Keratinocyte (primary cell): ENCODE measurements at regions not wholly inside any gene's neighbourhood (a gene's known extent, or its start where the extent isn't known, plus 50 kb on each side); places are given as distances from the start of the nearest gene placed in this dataset.

Source experiments
- DNase-seq: peaks from one replicate; pipeline ENCODE4 v3.0.0-alpha.2; 2011; ENCODE audit warnings: low read depth, missing footprints, low spot score
- FAIRE-seq: peaks from 2 replicates; lab custom pipeline; 2011; peaks lifted over from hg19 to GRCh38; lab: Jason Lieb, UNC
- H2AFZ ChIP-seq: 2 replicates; pipeline ENCODE4 v1.6.0; 2012; ENCODE audit warnings: low read length, control low read depth, inconsistent platforms; ENCODE audit not compliant: control insufficient read depth
- H3K27ac ChIP-seq: 2 replicates; pipeline ENCODE4 v1.5.1; 2011; ENCODE audit warnings: low read length; ENCODE audit not compliant: control insufficient read depth, insufficient read depth
- H3K27me3 ChIP-seq: 3 replicates; pipeline ENCODE4 v1.6.0; 2011; ENCODE audit warnings: low read length; ENCODE audit not compliant: control insufficient read depth, insufficient read depth; ENCODE audit errors: extremely low read depth
- H3K36me3 ChIP-seq, 2 experiments: 2 replicates in 1 of 2; 3 replicates in 1 of 2; pipeline ENCODE4 v1.5.1; 2011; ENCODE audit warnings: low read length in 2 of 2, mild to moderate bottlenecking in 1 of 2; ENCODE audit not compliant: control insufficient read depth in 2 of 2, insufficient read depth in 2 of 2; ENCODE audit errors: extremely low read depth in 1 of 2
- H3K4me1 ChIP-seq: 3 replicates; pipeline ENCODE4 v1.5.1; 2011; ENCODE audit warnings: low read length; ENCODE audit not compliant: control insufficient read depth, insufficient read depth; ENCODE audit errors: extremely low read depth
- H3K4me2 ChIP-seq: 3 replicates; pipeline ENCODE4 v1.6.0; 2011; ENCODE audit warnings: low read depth, low read length; ENCODE audit not compliant: control insufficient read depth, insufficient read depth; ENCODE audit errors: extremely low read depth
- H3K4me3 ChIP-seq, 3 experiments: fragments of 200-600 bp in 1 of 3; sonication (generic) in 1 of 3; 2 replicates in 2 of 3; 3 replicates in 1 of 3; pipeline ENCODE4 v1.5.1; 2011 to 2016; ENCODE audit warnings: low read length in 3 of 3, mild to moderate bottlenecking in 3 of 3, control low read depth in 2 of 3, inconsistent platforms in 1 of 3, low read depth in 1 of 3, mixed read lengths in 1 of 3, mixed run types in 1 of 3, moderate library complexity in 1 of 3; ENCODE audit not compliant: control insufficient read depth in 2 of 3, insufficient read depth in 2 of 3; ENCODE audit errors: extremely low read depth in 1 of 3
- H3K79me2 ChIP-seq: 2 replicates; pipeline ENCODE4 v1.6.0; 2012; ENCODE audit warnings: low read length; ENCODE audit not compliant: control insufficient read depth, insufficient read depth
- H3K9ac ChIP-seq: 3 replicates; pipeline ENCODE4 v1.6.0; 2011; ENCODE audit warnings: low read length; ENCODE audit not compliant: control insufficient read depth, insufficient read depth; ENCODE audit errors: extremely low read depth
- H3K9me1 ChIP-seq: 3 replicates; pipeline ENCODE4 v1.6.0; 2011; ENCODE audit warnings: low read length; ENCODE audit not compliant: control insufficient read depth, insufficient read depth; ENCODE audit errors: extremely low read depth
- H3K9me3 ChIP-seq: 2 replicates; pipeline ENCODE4 v1.5.1; 2012; ENCODE audit warnings: low read depth, low read length; ENCODE audit not compliant: control insufficient read depth
- H4K20me1 ChIP-seq: 3 replicates; pipeline ENCODE4 v1.6.0; 2011; ENCODE audit warnings: low read length; ENCODE audit not compliant: control insufficient read depth, insufficient read depth; ENCODE audit errors: extremely low read depth
- EZH2 ChIP-seq: IDR thresholded peaks from one replicate; pipeline ENCODE4 v1.6.1; 2012; ENCODE audit warnings: inconsistent platforms, mild to moderate bottlenecking, low read length, moderate library complexity
- dilution Hi-C: fragments of 300-500 bp; cut with MboI; formaldehyde crosslinking; loops from one replicate; pipeline ENCODE4 v1.7.0; 2020; ENCODE audit warnings: low sequenced_read_pairs; ENCODE audit not compliant: extremely low pct_ligation_motif_present
- TF ChIP-seq, protein P1 (sequence below), 3 experiments: IDR thresholded peaks in 1 of 3; conservative IDR thresholded peaks in 1 of 3; optimal IDR thresholded peaks in 1 of 3; 2 replicates in 2 of 3; 3 replicates in 1 of 3; pipeline versions ENCODE3 to v1.5.1; 2011; ENCODE audit warnings: low read length in 3 of 3, mild to moderate bottlenecking in 3 of 3, moderate library complexity in 2 of 3, control low read depth in 1 of 3, inconsistent platforms in 1 of 3; ENCODE audit not compliant: insufficient read depth in 2 of 3; ENCODE audit errors: extremely low read depth in 1 of 3

DNA sequence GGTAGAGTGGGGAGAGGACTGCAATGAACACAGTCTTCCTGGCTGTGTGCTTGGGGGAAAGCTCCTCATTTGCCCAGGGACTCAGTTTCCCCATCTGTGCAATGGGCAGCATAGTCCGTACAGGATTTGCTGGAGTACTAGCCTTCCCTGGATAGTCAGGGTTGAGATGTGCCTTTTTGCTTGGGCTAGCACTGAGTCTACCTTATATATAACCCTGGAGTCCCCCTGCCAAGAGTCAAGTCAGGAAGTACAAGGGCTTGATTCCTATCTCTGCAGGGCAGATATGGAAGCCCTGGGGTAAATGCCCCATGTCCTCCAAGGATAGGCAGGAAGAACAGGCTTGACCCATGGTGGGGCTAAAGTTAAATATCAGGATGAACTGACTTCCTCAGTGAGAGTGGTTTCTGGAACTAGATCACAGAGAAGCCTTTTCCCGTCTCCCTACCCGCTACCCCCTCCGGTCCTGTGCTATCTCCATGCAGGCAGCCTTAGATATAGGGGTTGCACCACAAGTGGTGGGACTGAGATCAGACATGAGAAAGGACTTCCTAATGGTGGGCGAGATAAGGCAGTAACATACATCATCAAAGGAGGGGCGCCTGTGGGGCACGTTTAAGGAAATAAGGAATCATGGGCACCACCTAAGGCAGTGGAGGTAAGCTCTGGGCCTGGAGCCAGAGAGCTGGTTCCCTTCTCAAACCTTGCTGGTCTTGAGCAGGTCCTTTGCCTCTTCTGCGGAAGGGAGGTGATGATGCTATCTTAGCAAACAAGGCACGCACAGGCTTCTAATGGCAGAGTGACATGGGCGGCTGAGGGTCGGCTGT is 157.9 kb downstream of the MRPL14 start:
- Histone ChIP-seq H3K9me3 (no peaks in the 10 kb centered on the region), H3K9me1 (no peaks in the 10 kb centered on the region), H3K27ac (no peak overlapping the region), H3K4me2 (no peak overlapping the region), H3K79me2 (no peaks in the 10 kb centered on the region), H3K9ac (no peak overlapping the region), H3K27me3 (no peaks in the 10 kb centered on the region), H4K20me1 (no peaks in the 10 kb centered on the region), H2AFZ (no peak overlapping the region), H3K36me3 (no peaks in the 10 kb centered on the region), H3K4me3 (no peak overlapping the region), H3K4me1 (peaks cover 40% of the 10 kb centered on the region)
- TF ChIP-seq EZH2 = no peak
- TF ChIP-seq, protein P1, sequence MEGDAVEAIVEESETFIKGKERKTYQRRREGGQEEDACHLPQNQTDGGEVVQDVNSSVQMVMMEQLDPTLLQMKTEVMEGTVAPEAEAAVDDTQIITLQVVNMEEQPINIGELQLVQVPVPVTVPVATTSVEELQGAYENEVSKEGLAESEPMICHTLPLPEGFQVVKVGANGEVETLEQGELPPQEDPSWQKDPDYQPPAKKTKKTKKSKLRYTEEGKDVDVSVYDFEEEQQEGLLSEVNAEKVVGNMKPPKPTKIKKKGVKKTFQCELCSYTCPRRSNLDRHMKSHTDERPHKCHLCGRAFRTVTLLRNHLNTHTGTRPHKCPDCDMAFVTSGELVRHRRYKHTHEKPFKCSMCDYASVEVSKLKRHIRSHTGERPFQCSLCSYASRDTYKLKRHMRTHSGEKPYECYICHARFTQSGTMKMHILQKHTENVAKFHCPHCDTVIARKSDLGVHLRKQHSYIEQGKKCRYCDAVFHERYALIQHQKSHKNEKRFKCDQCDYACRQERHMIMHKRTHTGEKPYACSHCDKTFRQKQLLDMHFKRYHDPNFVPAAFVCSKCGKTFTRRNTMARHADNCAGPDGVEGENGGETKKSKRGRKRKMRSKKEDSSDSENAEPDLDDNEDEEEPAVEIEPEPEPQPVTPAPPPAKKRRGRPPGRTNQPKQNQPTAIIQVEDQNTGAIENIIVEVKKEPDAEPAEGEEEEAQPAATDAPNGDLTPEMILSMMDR (optimal IDR thresholded peaks at IDR 0.05 in 1 of 3, IDR thresholded peaks at IDR 0.05 in 1 of 3, conservative IDR thresholded peaks at IDR 0.05 in 1 of 3; ENCODE audit: extremely low read depth in 1 of 3, insufficient read depth in 2 of 3, low read length in 3 of 3) = no peak
- no peak for DNase-seq
- dilution Hi-C loops = no loop called here
- FAIRE-seq = no peak

DNA sequence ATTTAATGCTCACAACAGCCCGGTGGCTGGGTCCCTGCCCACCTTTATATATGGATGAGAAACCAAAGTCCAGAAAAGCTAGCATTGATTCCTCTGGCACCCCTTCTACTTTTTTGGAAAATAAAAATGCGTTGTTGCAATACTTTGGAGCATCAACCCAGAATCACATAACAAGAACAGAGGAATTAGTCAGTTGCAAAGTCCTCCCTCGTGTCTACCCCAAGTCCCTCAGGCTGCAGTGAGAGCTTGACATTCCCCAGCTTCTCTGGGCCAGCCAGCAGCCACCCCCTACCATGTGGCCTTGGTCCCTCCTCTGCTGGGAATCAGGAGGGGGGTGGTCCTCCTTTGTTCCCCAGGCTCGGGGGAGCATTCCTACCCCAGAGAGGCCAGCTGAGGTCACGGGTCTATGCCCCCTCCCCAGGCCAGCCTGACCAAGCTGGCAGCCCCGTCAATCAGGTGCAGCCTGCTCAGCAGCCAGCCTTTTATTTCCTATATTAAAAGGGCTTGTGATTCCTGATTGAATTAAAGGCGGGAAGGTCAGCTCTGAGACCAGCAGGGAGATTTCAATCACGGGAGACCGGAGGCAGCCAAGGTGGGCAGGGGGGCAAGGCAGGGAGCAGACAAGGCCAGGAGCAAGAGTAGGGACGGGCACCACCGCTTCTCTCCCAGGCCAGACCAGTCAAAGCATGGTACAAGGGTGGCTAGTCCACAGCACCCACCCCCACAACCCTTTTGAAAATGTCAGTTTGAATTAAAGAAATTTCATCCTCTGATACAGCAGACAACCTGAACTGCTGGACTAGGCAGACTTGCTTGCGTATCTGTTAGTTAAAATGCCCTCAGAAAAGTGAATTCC is 158.9 kb downstream of the MRPL14 start:
- Histone ChIP-seq H3K36me3 (no peaks in the 10 kb centered on the region), H4K20me1 (no peaks in the 10 kb centered on the region), H2AFZ (no peak overlapping the region), H3K79me2 (no peaks in the 10 kb centered on the region), H3K9me1 (no peaks in the 10 kb centered on the region), H3K4me3 (no peak overlapping the region), H3K27me3 (no peaks in the 10 kb centered on the region), H3K9ac (no peak overlapping the region), H3K27ac (no peak overlapping the region), H3K9me3 (no peaks in the 10 kb centered on the region), H3K4me2 (no peak overlapping the region), H3K4me1 (peaks cover 31% of the 10 kb centered on the region)
- TF ChIP-seq, protein P1 (optimal IDR thresholded peaks at IDR 0.05 in 1 of 3, IDR thresholded peaks at IDR 0.05 in 1 of 3, conservative IDR thresholded peaks at IDR 0.05 in 1 of 3; ENCODE audit: extremely low read depth in 1 of 3, insufficient read depth in 2 of 3, low read length in 3 of 3) = no peak
- no peak for TF ChIP-seq EZH2
- no peak for DNase-seq
- no peak for FAIRE-seq
- dilution Hi-C loops = no loop called here
